CD4-positive, alpha-beta T cell treated with Interleukin-4 for 1 hour (primary cell): ENCODE measurements at regions not wholly inside any gene's neighbourhood (a gene's known extent, or its start where the extent isn't known, plus 50 kb on each side); places are given as distances from the start of the nearest gene placed in this dataset.

Experiments
- DNase-seq, 2 donors: peaks; one replicate each; pipeline ENCODE4 v3.0.0-alpha.2; 2020 to 2022

- no peak for DNase-seq
Measured at GRCh38 chr4:43837171-43837570, 611.4 kb downstream of the KCTD8 start.

- no peak for DNase-seq
Measured at GRCh38 chr4:43837604-43838003, 611.0 kb downstream of the KCTD8 start.

GRCh38 chr4:43842594-43842993 is 606.0 kb downstream of the KCTD8 start:
- DNase-seq: no peak

GRCh38 chr4:43843501-43843900 is 605.1 kb downstream of the KCTD8 start:
- no peak for DNase-seq

GRCh38 chr4:43846111-43846587 is 602.5 kb downstream of the KCTD8 start:
- DNase-seq: no peak

- no peak for DNase-seq
Measured at GRCh38 chr4:43853565-43854264, 594.9 kb downstream of the KCTD8 start.

- DNase-seq: no peak
Measured at GRCh38 chr4:43855283-43855682, 593.3 kb downstream of the KCTD8 start.

GRCh38 chr4:43864616-43865146 is 583.9 kb downstream of the KCTD8 start:
- DNase-seq: no peak

- DNase-seq: no peak
Measured at GRCh38 chr4:43867908-43868307, 580.7 kb downstream of the KCTD8 start.

GRCh38 chr4:43875655-43876054 is 573.0 kb downstream of the KCTD8 start:
- no peak for DNase-seq

GRCh38 chr4:43882470-43882869 is 566.1 kb downstream of the KCTD8 start:
- DNase-seq: no peak

GRCh38 chr4:43886196-43886595 is 562.4 kb downstream of the KCTD8 start:
- DNase-seq: no peak

GRCh38 chr4:43898836-43899235 is 549.8 kb downstream of the KCTD8 start:
- no peak for DNase-seq

- no peak for DNase-seq
Measured at GRCh38 chr4:43903456-43903855, 545.2 kb downstream of the KCTD8 start.

- DNase-seq: no peak
Measured at GRCh38 chr4:43918377-43918776, 530.2 kb downstream of the KCTD8 start.

- DNase-seq: no peak
Measured at GRCh38 chr4:43932448-43932847, 516.2 kb downstream of the KCTD8 start.

- DNase-seq: no peak
Measured at GRCh38 chr4:43943998-43944397, 504.6 kb downstream of the KCTD8 start.

GRCh38 chr4:43959976-43960375 is 488.6 kb downstream of the KCTD8 start:
- no peak for DNase-seq

- no peak for DNase-seq
Measured at GRCh38 chr4:43968011-43968410, 480.6 kb downstream of the KCTD8 start.

GRCh38 chr4:43983610-43984009 is 465.0 kb downstream of the KCTD8 start:
- DNase-seq: no peak

- no peak for DNase-seq
Measured at GRCh38 chr4:43987331-43987944, 461.2 kb downstream of the KCTD8 start.

GRCh38 chr4:43990551-43990950 is 458.1 kb downstream of the KCTD8 start:
- DNase-seq: no peak

GRCh38 chr4:43990963-43991362 is 457.6 kb downstream of the KCTD8 start:
- no peak for DNase-seq

GRCh38 chr4:43992552-43992951 is 456.1 kb downstream of the KCTD8 start:
- no peak for DNase-seq
